IMR-90 (cell line): ENCODE measurements at regions not wholly inside any gene's neighbourhood (a gene's known extent, or its start where the extent isn't known, plus 50 kb on each side); places are given as distances from the start of the nearest gene placed in this dataset.

Experiments
- ATAC-seq: fragments of 200-7000 bp; cut with Tn5 transposase; 2 replicates; pipeline ENCODE4 v1.9.1; 2020; ENCODE audit warnings: low read depth, mild to moderate bottlenecking, moderate library complexity
- BruUV-seq: library from RNA; stranded (reverse); fragments of 400-500 nt; replicated peaks from 2 replicates; lab custom pipeline; 2021; lab: Mats Ljungman, UMichigan
- CTCF ChIA-PET: fragments of 300-600 bp; formaldehyde crosslinking; extraction: SDS; loops from one replicate; lab custom pipeline; 2021; ENCODE audit warnings: antibody characterized with exemption; lab: Yijun Ruan, JAX
- POLR2A ChIA-PET: fragments of 300-600 bp; sonication (Branson Sonifier 250); formaldehyde crosslinking; loops from one replicate; lab custom pipeline; 2022; ENCODE audit warnings: antibody characterized with exemption; ENCODE audit not compliant: unreplicated experiment; lab: Charles Lee
- DNase-seq: peaks from one replicate; pipeline ENCODE4 v3.0.0; 2013
- H2AFZ ChIP-seq: replicated peaks from 2 replicates; pipeline ENCODE3; 2013; ENCODE audit warnings: low read length, mild to moderate bottlenecking; ENCODE audit not compliant: poor library complexity
- H2AK5ac ChIP-seq: 2 replicates; pipeline ENCODE4 v1.6.1; 2013; ENCODE audit warnings: low read depth, low read length, inconsistent platforms
- H2AK9ac ChIP-seq: replicated peaks from 2 replicates; pipeline ENCODE3; 2013; ENCODE audit warnings: mild to moderate bottlenecking, low read depth, low read length, moderate library complexity; ENCODE audit not compliant: poor library complexity
- H2BK120ac ChIP-seq: 2 replicates; pipeline ENCODE4 v1.6.1; 2013; ENCODE audit warnings: low read depth, low read length, inconsistent platforms
- H2BK15ac ChIP-seq: 3 replicates; pipeline ENCODE4 v1.6.1; 2013; ENCODE audit warnings: low read depth, low read length, inconsistent platforms
- H2BK20ac ChIP-seq: 2 replicates; pipeline ENCODE4 v1.6.1; 2013; ENCODE audit warnings: low read depth, mild to moderate bottlenecking, inconsistent platforms, low read length, moderate library complexity
- H2BK5ac ChIP-seq: 2 replicates; pipeline ENCODE4 v1.6.1; 2013; ENCODE audit warnings: mild to moderate bottlenecking, low read depth, low read length, inconsistent platforms; ENCODE audit not compliant: poor library complexity, severe bottlenecking
- H3K14ac ChIP-seq: replicated peaks from 2 replicates; pipeline ENCODE4 v1.6.1; 2013; ENCODE audit warnings: low read depth, low read length, inconsistent platforms
- H3K18ac ChIP-seq: 2 replicates; pipeline ENCODE4 v1.6.1; 2013; ENCODE audit warnings: low read depth, low read length, control low read depth
- H3K23ac ChIP-seq: 2 replicates; pipeline ENCODE4 v1.6.1; 2013; ENCODE audit warnings: low read depth, low read length, inconsistent platforms
- H3K27ac ChIP-seq: 2 replicates; pipeline ENCODE4 v1.5.1; 2013; ENCODE audit warnings: mild to moderate bottlenecking, control low read depth, low read length; ENCODE audit not compliant: insufficient read depth
- H3K27me3 ChIP-seq: 2 replicates; pipeline ENCODE4 v1.6.1; 2013; ENCODE audit warnings: low read length; ENCODE audit not compliant: control insufficient read depth, insufficient read depth
- H3K36me3 ChIP-seq: 2 replicates; pipeline ENCODE4 v1.6.1; 2013; ENCODE audit warnings: low read length, mixed read lengths; ENCODE audit not compliant: control insufficient read depth, insufficient read depth
- H3K4ac ChIP-seq: 2 replicates; pipeline ENCODE4 v1.6.1; 2013; ENCODE audit warnings: low read depth, low read length, inconsistent platforms
- H3K4me1 ChIP-seq: 2 replicates; pipeline ENCODE4 v1.6.1; 2013; ENCODE audit warnings: low read length, mixed read lengths; ENCODE audit not compliant: control insufficient read depth, insufficient read depth
- H3K4me2 ChIP-seq: 2 replicates; pipeline ENCODE4 v1.6.1; 2013; ENCODE audit warnings: low read depth, mild to moderate bottlenecking, control low read depth, low read length, moderate library complexity
- H3K4me3 ChIP-seq: 2 replicates; pipeline ENCODE4 v1.5.1; 2013; ENCODE audit warnings: low read depth, mild to moderate bottlenecking, control low read depth, low read length, moderate library complexity; ENCODE audit not compliant: insufficient read depth
- H3K56ac ChIP-seq: 2 replicates; pipeline ENCODE4 v1.6.1; 2013; ENCODE audit warnings: low read length, inconsistent platforms; ENCODE audit not compliant: insufficient read depth; ENCODE audit errors: extremely low read depth
- H3K79me1 ChIP-seq, 2 experiments: 2 replicates each; pipeline ENCODE4 v1.6.1; 2013; ENCODE audit warnings: low read length in 2 of 2, inconsistent platforms in 1 of 2, low read depth in 1 of 2
- H3K9ac ChIP-seq: 2 replicates; pipeline ENCODE4 v1.6.1; 2013; ENCODE audit warnings: low read depth, low read length, control low read depth
- H3K9me1 ChIP-seq: 2 replicates; pipeline ENCODE4 v1.6.1; 2013; ENCODE audit warnings: low read length, inconsistent platforms; ENCODE audit not compliant: insufficient read depth
- H3K9me3 ChIP-seq: 2 replicates; pipeline ENCODE4 v1.6.1; 2013; ENCODE audit warnings: low read length; ENCODE audit not compliant: control insufficient read depth, insufficient read depth
- H4K20me1 ChIP-seq: 2 replicates; pipeline ENCODE4 v1.6.1; 2013; ENCODE audit warnings: low read length, inconsistent platforms; ENCODE audit not compliant: insufficient read depth
- H4K5ac ChIP-seq: 2 replicates; pipeline ENCODE4 v1.6.1; 2013; ENCODE audit warnings: mild to moderate bottlenecking, low read depth, low read length, control low read depth
- H4K8ac ChIP-seq, 2 experiments: 2 replicates each; pipeline ENCODE4 v1.6.1; 2013; ENCODE audit warnings: low read depth in 2 of 2, low read length in 2 of 2, control low read depth in 1 of 2, inconsistent platforms in 1 of 2
- H4K91ac ChIP-seq: 2 replicates; pipeline ENCODE4 v1.6.1; 2013; ENCODE audit warnings: low read depth, low read length, inconsistent platforms; ENCODE audit not compliant: insufficient read depth
- BHLHE40 ChIP-seq: fragments of 150-350 bp; IDR thresholded peaks from 2 replicates; pipeline ENCODE4 v1.6.1; 2016; ENCODE audit warnings: mild to moderate bottlenecking, low read depth, low read length
- CEBPB ChIP-seq: IDR thresholded peaks from 2 replicates; pipeline ENCODE4 v1.6.1; 2012; ENCODE audit warnings: low read depth, low read length, improper control_type of control experiment
- CHD1 ChIP-seq: IDR thresholded peaks from 2 replicates; pipeline ENCODE4 v1.6.1; 2012; ENCODE audit warnings: low read depth, low read length, improper control_type of control experiment
- FOS ChIP-seq: fragments of 150-350 bp; IDR thresholded peaks from 2 replicates; pipeline ENCODE4 v1.6.1; 2016; ENCODE audit warnings: low read depth, low read length
- MAFK ChIP-seq: IDR thresholded peaks from 2 replicates; pipeline ENCODE4 v1.6.1; 2012; ENCODE audit warnings: low read depth, low read length, improper control_type of control experiment
- MAZ ChIP-seq: IDR thresholded peaks from 2 replicates; pipeline ENCODE4 v1.6.1; 2012; ENCODE audit warnings: low read depth, mild to moderate bottlenecking, low read length, improper control_type of control experiment, moderate library complexity, borderline replicate concordance
- MXI1 ChIP-seq: IDR thresholded peaks from 2 replicates; pipeline ENCODE4 v1.6.1; 2012; ENCODE audit warnings: low read depth, mild to moderate bottlenecking, low read length, moderate library complexity, borderline replicate concordance
- NFE2L2 ChIP-seq: fragments of 150-350 bp; IDR thresholded peaks from 2 replicates; pipeline ENCODE4 v1.6.1; 2016; ENCODE audit warnings: low read depth, mild to moderate bottlenecking, low read length
- POLR2A ChIP-seq: IDR thresholded peaks from 2 replicates; pipeline ENCODE4 v1.6.1; 2012; ENCODE audit warnings: mild to moderate bottlenecking, low read depth, low read length
- RAD21 ChIP-seq: IDR thresholded peaks from 2 replicates; pipeline ENCODE4 v1.6.1; 2012; ENCODE audit warnings: low read length, improper control_type of control experiment
- RCOR1 ChIP-seq: IDR thresholded peaks from 2 replicates; pipeline ENCODE4 v1.6.1; 2012; ENCODE audit warnings: mild to moderate bottlenecking, low read length, improper control_type of control experiment; ENCODE audit not compliant: insufficient replicate concordance
- SMC3 ChIP-seq: fragments of 150-350 bp; IDR thresholded peaks from 2 replicates; pipeline ENCODE4 v1.6.1; 2016; ENCODE audit warnings: low read depth, mild to moderate bottlenecking, antibody characterized with exemption, low read length, moderate library complexity
- WGBS, 2 experiments: methylation state at CpG; one replicate each; pipeline versions ENCODE4 v1.1.5 to v1.1.7; 2013; ENCODE audit warnings: missing lambda C conversion rate in 2 of 2; ENCODE audit not compliant: insufficient read length in 1 of 2; ENCODE audit errors: extremely low coverage in 2 of 2; 5-methylcytosine and 5-hydroxymethylcytosine counted together
- dilution Hi-C: fragments of 300-500 bp; cut with HindIII; formaldehyde crosslinking; loops from one replicate; pipeline ENCODE4 v1.14.3; 2018; ENCODE audit warnings: low sequenced_read_pairs; ENCODE audit not compliant: unreplicated experiment
- in situ Hi-C: fragments of 300-500 bp; cut with MboI; formaldehyde crosslinking; loops from 3 replicates; pipeline ENCODE4 v1.14.3; 2019; ENCODE audit warnings: low sequenced_read_pairs, inconsistent platforms, mixed read lengths
- intact Hi-C: fragments of 100-400 bp; cut with micrococcal nuclease; formaldehyde crosslinking; loops from 2 replicates; pipeline ENCODE4 v1.10.0; 2022
- TF ChIP-seq, protein P1 (sequence below): fragments of 150-350 bp; IDR thresholded peaks from 2 replicates; pipeline ENCODE4 v1.6.1; 2016; ENCODE audit warnings: low read depth, mild to moderate bottlenecking, low read length, moderate library complexity, borderline replicate concordance
- TF ChIP-seq, protein P2 (sequence below): conservative IDR thresholded peaks from 2 replicates; pipeline ENCODE4 v1.5.1; 2012; ENCODE audit warnings: mild to moderate bottlenecking, low read depth, low read length, improper control_type of control experiment

DNA sequence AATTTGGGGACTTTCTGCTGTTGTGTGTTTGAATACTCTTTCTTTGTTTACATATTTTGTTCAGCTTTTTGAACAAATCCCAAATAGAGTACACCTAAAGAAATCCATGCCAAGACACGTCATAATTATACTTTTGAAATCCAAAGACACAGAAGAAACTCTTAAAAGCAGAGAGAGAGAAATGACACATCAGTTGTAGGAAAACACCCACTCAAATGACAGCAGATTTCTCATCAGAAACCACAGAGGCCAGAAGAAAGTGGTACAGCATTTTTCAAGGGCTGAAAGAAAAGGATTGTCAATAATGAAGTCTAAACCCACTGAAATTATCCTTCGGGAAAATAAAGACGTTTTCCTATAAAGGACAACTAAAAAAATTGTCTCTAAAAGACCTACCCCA, 378.6 kb downstream of the GADD45G start:
- Histone ChIP-seq H3K4me1 (no peaks in the 10 kb centered on the region), H4K8ac (no peak overlapping the region), H2BK20ac (no peak overlapping the region), H4K20me1 (no peaks in the 10 kb centered on the region), H3K27me3 (peaks cover 4% of the 10 kb centered on the region), H2AK5ac (no peak overlapping the region), H3K9me1 (no peaks in the 10 kb centered on the region), H3K4me3 (no peak overlapping the region), H4K91ac (no peak overlapping the region), H3K36me3 (no peaks in the 10 kb centered on the region), H2BK120ac (no peak overlapping the region), H3K27ac (no peak overlapping the region), H3K18ac (no peak overlapping the region), H2BK15ac (no peak overlapping the region), H3K14ac (no peak overlapping the region), H3K79me1 (no peaks in the 10 kb centered on the region), H2BK5ac (no peak overlapping the region), H3K4ac (no peak overlapping the region), H3K4me2 (no peak overlapping the region), H3K23ac (no peak overlapping the region), H3K9ac (no peak overlapping the region), H2AK9ac (no peak overlapping the region), H2AFZ (no peak overlapping the region), H4K5ac (no peak overlapping the region), H3K9me3 (no peaks in the 10 kb centered on the region), H3K56ac (no peak overlapping the region)
- no peak for DNase-seq
- ATAC-seq = no peak
- dilution Hi-C loops (no loop called here), intact Hi-C loops (no loop called here), in situ Hi-C loops (no loop called here)
- ChIA-PET POLR2A (no interaction called here), CTCF (no interaction called here)
- no CpG with 5 or more reads among the region's 3 CpGs for WGBS, 2 experiments
- TF ChIP-seq, protein P1, sequence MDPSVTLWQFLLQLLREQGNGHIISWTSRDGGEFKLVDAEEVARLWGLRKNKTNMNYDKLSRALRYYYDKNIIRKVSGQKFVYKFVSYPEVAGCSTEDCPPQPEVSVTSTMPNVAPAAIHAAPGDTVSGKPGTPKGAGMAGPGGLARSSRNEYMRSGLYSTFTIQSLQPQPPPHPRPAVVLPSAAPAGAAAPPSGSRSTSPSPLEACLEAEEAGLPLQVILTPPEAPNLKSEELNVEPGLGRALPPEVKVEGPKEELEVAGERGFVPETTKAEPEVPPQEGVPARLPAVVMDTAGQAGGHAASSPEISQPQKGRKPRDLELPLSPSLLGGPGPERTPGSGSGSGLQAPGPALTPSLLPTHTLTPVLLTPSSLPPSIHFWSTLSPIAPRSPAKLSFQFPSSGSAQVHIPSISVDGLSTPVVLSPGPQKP = no peak
- no peak for TF ChIP-seq NFE2L2
- TF ChIP-seq MAFK = no peak
- TF ChIP-seq RCOR1 = no peak
- no peak for TF ChIP-seq CEBPB
- TF ChIP-seq BHLHE40 = no peak
- no peak for TF ChIP-seq MAZ
- TF ChIP-seq FOS = no peak
- TF ChIP-seq SMC3 = no peak
- no peak for TF ChIP-seq CHD1
- no peak for TF ChIP-seq POLR2A
- TF ChIP-seq, protein P2, sequence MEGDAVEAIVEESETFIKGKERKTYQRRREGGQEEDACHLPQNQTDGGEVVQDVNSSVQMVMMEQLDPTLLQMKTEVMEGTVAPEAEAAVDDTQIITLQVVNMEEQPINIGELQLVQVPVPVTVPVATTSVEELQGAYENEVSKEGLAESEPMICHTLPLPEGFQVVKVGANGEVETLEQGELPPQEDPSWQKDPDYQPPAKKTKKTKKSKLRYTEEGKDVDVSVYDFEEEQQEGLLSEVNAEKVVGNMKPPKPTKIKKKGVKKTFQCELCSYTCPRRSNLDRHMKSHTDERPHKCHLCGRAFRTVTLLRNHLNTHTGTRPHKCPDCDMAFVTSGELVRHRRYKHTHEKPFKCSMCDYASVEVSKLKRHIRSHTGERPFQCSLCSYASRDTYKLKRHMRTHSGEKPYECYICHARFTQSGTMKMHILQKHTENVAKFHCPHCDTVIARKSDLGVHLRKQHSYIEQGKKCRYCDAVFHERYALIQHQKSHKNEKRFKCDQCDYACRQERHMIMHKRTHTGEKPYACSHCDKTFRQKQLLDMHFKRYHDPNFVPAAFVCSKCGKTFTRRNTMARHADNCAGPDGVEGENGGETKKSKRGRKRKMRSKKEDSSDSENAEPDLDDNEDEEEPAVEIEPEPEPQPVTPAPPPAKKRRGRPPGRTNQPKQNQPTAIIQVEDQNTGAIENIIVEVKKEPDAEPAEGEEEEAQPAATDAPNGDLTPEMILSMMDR = no peak
- TF ChIP-seq RAD21 = no peak
- no peak for TF ChIP-seq MXI1
- BruUV-seq = no TSS peak
